Common myeloid progenitor, CD34-positive (primary cell): ENCODE measurements at regions not wholly inside any gene's neighbourhood (a gene's known extent, or its start where the extent isn't known, plus 50 kb on each side); places are given as distances from the start of the nearest gene placed in this dataset.

Experiments used
- CTCF ChIA-PET: fragments of 350-600 bp; sonication (Branson Sonifier 250); formaldehyde crosslinking; loops from one replicate; lab custom pipeline; 2021; ENCODE audit warnings: antibody characterized with exemption; lab: Charles Lee
- POLR2A ChIA-PET: fragments of 350-600 bp; sonication (Branson Sonifier 250); formaldehyde crosslinking; loops from one replicate; lab custom pipeline; 2021; ENCODE audit warnings: antibody characterized with exemption; lab: Charles Lee
- DNase-seq, 3 donors: peaks; one replicate each; pipeline versions ENCODE4 v3.0.0 to v3.0.0-alpha.2; 2013
- H3K27ac ChIP-seq, 2 experiments: 1 replicate in 1 of 2; 2 replicates in 1 of 2; pipeline ENCODE4 v1.7.0; 2013; ENCODE audit warnings: inconsistent platforms in 2 of 2, low read length in 2 of 2, mild to moderate bottlenecking in 2 of 2, low read depth in 1 of 2, moderate library complexity in 1 of 2; ENCODE audit not compliant: severe bottlenecking in 2 of 2, insufficient read depth in 1 of 2, poor library complexity in 1 of 2
- H3K27me3 ChIP-seq, 5 experiments: replicated peaks in 2 of 5; 1 replicate in 3 of 5; 2 replicates in 2 of 5; pipeline versions ENCODE4 v1.6.1 to v1.7.0; 2013; ENCODE audit warnings: low read length in 4 of 5, mild to moderate bottlenecking in 2 of 5, moderate library complexity in 2 of 5, inconsistent platforms in 1 of 5; ENCODE audit not compliant: insufficient read depth in 5 of 5, control insufficient read depth in 4 of 5
- H3K36me3 ChIP-seq, 4 experiments: 1 replicate in 2 of 4; 2 replicates in 2 of 4; pipeline versions ENCODE4 v1.6.1 to v1.7.0; 2013; ENCODE audit warnings: low read length in 3 of 4, control low read depth in 1 of 4, mild to moderate bottlenecking in 1 of 4; ENCODE audit not compliant: control insufficient read depth in 4 of 4, insufficient read depth in 4 of 4
- H3K4me1 ChIP-seq, 4 experiments: 1 replicate in 3 of 4; 2 replicates in 1 of 4; pipeline versions ENCODE4 v1.6.1 to v1.7.1; 2013; ENCODE audit warnings: low read length in 3 of 4, mild to moderate bottlenecking in 3 of 4, control low read depth in 1 of 4, inconsistent platforms in 1 of 4, moderate library complexity in 1 of 4; ENCODE audit not compliant: control insufficient read depth in 4 of 4, insufficient read depth in 4 of 4; ENCODE audit errors: control extremely low read depth in 1 of 4
- H3K4me3 ChIP-seq, 7 experiments: 1 replicate in 4 of 7; 2 replicates in 3 of 7; pipeline versions ENCODE4 v1.5.1 to v1.7.0; 2013; ENCODE audit warnings: mild to moderate bottlenecking in 7 of 7, low read length in 6 of 7, moderate library complexity in 6 of 7, inconsistent platforms in 2 of 7, low read depth in 2 of 7, control low read depth in 1 of 7; ENCODE audit not compliant: insufficient read depth in 4 of 7, control insufficient read depth in 1 of 7; ENCODE audit errors: extremely low read depth in 1 of 7
- H3K9me3 ChIP-seq, 5 experiments: 1 replicate in 4 of 5; 2 replicates in 1 of 5; pipeline versions ENCODE4 v1.6.1 to v1.7.1; 2013; ENCODE audit warnings: low read length in 4 of 5, mild to moderate bottlenecking in 2 of 5, inconsistent platforms in 1 of 5, low read depth in 1 of 5, moderate library complexity in 1 of 5; ENCODE audit not compliant: control insufficient read depth in 4 of 5, insufficient read depth in 2 of 5; ENCODE audit errors: control extremely low read depth in 1 of 5
- WGBS: methylation state at CpG from one replicate; pipeline ENCODE4 v1.1.5; 2013; ENCODE audit not compliant: insufficient coverage; 5-methylcytosine and 5-hydroxymethylcytosine counted together

DNA sequence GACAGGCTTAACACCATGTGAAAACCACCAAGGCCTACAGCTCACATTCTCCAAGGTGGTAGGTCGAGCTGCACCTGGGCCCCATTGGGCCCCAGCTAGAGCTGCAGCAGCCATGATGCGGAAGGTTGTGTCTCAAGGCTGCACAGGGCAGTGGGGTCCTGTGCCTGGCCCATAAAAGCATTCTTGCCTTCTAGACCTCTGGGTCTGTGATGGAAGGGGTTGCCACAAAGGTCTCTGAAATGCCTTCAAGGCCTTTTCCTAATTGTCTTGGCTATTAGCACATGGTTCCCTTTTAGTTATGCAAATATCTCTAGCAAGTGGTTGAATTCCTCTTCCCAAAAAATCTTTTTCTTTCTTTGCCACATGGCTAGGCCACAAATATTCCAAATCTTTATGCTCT lies 52.5 kb upstream of the C11orf58 start:
- no peak overlapping the region for H3K27ac ChIP-seq
- no peaks in the 10 kb centered on the region for H3K9me3 ChIP-seq
- no peaks in the 10 kb centered on the region for H3K36me3 ChIP-seq
- H3K4me3 ChIP-seq: no peak overlapping the region
- POLR2A ChIA-PET: no interaction called here
- CTCF ChIA-PET: interaction anchor here (0.6 kb wide), 1 partner anchor 46 kb away, joined by 3 read pairs; no protein-coding TSS in a partner anchor
- H3K27me3 ChIP-seq: peaks cover 0 to 3% (median 0%) of the 10 kb centered on the region in 5 experiments
- 93% methylated on average over 2 of the region's 2 CpGs for WGBS
- DNase-seq: no peak
- H3K4me1 ChIP-seq: no peaks in the 10 kb centered on the region

DNA sequence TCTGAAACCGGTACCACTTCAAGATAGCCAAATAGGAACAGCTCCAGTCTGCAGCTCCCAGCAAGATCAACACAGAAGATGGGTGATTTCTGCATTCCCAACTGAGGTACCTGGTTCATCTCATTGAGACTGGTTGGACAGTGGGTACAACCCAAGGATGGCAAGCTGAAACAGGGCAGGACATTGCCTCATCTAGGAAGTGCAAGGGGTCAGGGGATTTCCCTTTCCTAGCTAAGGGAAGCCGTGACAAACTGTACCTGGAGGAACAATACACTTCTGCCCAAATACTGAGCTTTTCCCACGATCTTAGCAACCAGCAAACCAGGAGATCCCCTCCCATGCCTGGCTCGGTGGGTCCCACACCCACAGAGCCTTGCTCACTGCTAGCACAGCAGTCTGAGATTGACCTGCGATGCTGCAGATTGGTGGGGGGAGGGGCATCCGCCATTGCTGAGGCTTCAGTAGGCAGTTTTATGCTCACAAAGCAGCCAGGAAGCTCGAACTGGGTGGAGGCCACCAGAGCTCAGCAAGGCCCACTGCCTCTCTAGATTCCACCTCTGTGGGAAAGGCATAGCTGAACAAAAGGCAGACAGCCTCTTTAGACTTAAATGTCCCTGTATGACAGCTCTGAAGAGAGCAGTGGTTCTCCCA lies 59.9 kb upstream of the C11orf58 start:
- Histone ChIP-seq H3K4me3 (no peak overlapping the region), H3K27me3 (peaks cover 0 to 2% (median 0%) of the 10 kb centered on the region in 5 experiments), H3K27ac (no peak overlapping the region), H3K36me3 (no peaks in the 10 kb centered on the region), H3K9me3 (peaks cover 0 to 6% (median 0%) of the 10 kb centered on the region in 5 experiments), H3K4me1 (no peaks in the 10 kb centered on the region)
- ChIA-PET POLR2A (no interaction called here), CTCF (interaction anchor here (1.2 kb wide), 1 partner anchor 8 kb away, joined by 5 read pairs; no protein-coding TSS in a partner anchor)
- DNase-seq: no peak
- 68% methylated on average over 5 of the region's 7 CpGs for WGBS

DNA sequence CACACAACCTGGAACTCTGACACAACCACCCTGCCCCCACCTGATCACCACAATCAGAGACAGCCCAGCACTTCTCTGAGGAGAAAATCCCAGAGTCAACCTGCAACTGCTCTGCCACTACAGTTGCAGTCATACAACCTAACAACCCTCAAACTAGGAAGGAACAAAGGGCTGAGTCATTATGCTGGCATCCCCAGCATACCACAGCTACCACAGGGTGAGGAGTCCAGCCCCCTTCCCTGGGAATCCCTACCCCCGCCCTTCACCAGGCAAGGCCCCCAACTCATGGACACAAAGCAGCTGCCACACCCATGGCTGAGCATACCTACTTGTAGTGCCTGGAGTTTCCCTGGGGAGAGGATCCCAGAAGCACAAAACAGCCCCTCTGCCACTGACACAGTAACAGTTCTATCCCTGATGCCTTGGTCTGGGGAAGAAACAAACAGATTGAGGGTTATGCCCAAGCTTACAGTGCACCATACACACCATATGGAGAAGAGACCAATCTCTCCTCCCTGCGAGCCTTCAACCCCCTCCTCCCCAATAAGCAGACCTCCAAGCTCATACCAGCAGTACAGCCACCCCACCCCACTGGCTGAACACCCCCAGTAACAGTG lies 68.5 kb upstream of the C11orf58 start:
- no peaks in the 10 kb centered on the region for H3K36me3 ChIP-seq
- POLR2A ChIA-PET: no interaction called here
- H3K27me3 ChIP-seq: no peaks in the 10 kb centered on the region
- H3K9me3 ChIP-seq: peaks cover 0 to 8% (median 0%) of the 10 kb centered on the region in 5 experiments
- H3K4me1 ChIP-seq: peaks cover 0 to 7% (median 0%) of the 10 kb centered on the region in 4 experiments
- H3K4me3 ChIP-seq: no peak overlapping the region
- DNase-seq: peak in 2 of 3 donors; percentile 1 to 4
- H3K27ac ChIP-seq: no peak overlapping the region
- CTCF ChIA-PET: no interaction called here
- 95% methylated on average over 2 of the region's 2 CpGs for WGBS

DNA sequence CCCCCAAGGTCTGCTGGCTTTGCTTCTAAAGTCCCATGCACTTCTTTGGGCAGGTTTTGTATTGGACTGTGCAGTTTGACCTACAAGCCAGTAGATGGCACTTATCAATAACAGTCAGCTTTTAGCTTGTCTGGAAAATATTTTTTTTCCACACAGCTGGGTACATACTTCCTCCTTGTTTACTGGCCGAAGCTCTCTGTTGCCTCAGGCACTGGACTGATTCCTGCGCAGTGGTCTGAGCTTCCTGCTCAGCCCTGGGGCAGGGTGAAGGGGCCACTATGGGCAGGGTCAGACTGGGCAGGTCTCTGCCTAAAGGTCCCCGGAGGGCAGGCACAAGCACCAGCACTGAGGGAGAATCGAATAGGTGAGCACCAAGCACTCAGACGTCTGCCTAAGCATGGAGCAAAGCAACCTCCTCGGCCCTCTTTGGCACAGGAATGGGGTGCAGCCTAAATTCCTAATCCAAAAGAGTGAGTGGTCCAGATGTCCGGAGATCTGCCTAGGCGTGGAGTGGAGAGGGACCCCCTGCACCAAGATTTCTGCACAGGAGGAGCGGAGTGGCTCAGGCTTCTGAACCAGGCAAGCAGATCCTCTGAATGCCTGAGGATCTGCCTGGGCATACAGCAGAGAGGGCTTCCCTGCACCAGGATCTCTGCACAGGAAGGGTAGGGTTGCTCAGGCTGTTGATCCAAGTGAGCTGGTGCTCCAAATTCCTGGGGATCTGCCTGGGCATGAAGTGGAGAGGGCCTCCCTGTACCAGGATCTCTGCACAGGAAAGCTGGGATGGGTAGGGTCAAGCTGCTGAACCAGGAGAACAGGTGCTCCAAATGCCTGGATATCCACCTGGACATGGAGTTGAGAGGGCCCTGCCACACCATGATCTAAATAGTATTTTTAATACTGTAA lies 105.9 kb upstream of the C11orf58 start:
- CTCF ChIA-PET: interaction anchor here (2.3 kb wide), 1 partner anchor 19 kb away, joined by 7 read pairs; no protein-coding TSS in a partner anchor
- Histone ChIP-seq H3K4me3 (no peak overlapping the region), H3K4me1 (no peaks in the 10 kb centered on the region), H3K27me3 (peaks cover 0 to 1% (median 0%) of the 10 kb centered on the region in 5 experiments), H3K36me3 (no peaks in the 10 kb centered on the region), H3K9me3 (peaks cover 3 to 15% (median 4%) of the 10 kb centered on the region in 5 experiments), H3K27ac (no peak overlapping the region)
- peak in 1 of 3 donors; percentile 20 for DNase-seq
- POLR2A ChIA-PET: no interaction called here
- 87% methylated on average over 9 of the region's 9 CpGs for WGBS

DNA sequence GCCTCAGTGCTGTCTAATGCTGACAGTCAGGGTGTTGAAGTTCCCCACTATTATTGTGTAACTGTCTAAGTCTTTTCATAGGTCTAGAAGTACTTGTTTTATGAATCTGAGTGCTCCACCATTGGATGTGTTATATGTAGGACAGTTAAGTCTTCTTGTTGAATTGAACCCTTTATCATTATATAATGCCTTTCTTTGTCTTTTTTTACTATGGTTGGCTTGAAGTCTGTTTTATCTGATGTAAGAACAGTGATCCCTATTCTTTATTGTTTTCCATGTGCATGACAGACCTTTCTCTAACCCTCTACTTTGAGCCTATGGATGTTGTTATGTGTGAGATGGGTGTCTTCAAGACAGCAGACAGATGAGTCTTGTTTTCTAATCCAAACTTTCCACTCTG lies 107.8 kb upstream of the C11orf58 start:
- H3K4me1 ChIP-seq: no peaks in the 10 kb centered on the region
- ChIA-PET CTCF (no interaction called here), POLR2A (no interaction called here)
- no peak for DNase-seq
- H3K4me3 ChIP-seq: no peak overlapping the region
- no peak overlapping the region for H3K27ac ChIP-seq
- H3K27me3 ChIP-seq: peaks cover 0 to 5% (median 0%) of the 10 kb centered on the region in 5 experiments
- peaks cover 0 to 7% (median 3%) of the 10 kb centered on the region in 5 experiments for H3K9me3 ChIP-seq
- H3K36me3 ChIP-seq: no peaks in the 10 kb centered on the region

DNA sequence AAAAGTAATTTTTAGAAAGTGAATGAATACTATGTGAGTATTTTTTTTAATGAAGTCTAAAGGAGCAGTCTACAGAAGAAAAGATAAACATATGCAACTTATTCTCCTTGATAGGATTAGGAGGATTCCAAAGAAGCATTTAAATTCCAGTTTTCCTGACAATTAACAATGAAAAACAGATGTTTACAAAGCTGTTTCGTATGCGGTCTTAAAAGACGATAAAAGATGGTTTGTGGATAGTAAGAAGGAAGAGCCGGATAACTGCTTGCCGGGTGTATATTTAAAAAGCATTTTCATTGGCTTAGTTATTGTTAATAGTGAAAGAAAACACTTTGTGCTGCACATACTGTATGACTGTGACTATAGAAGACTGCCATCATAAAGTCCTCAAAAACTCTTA lies 120.0 kb upstream of the C11orf58 start:
- Histone ChIP-seq H3K4me3 (no peak overlapping the region), H3K9me3 (no peaks in the 10 kb centered on the region), H3K36me3 (no peaks in the 10 kb centered on the region), H3K4me1 (peaks cover 0 to 9% (median 8%) of the 10 kb centered on the region in 4 experiments), H3K27ac (no peak overlapping the region), H3K27me3 (peaks cover 7 to 56% (median 22%) of the 10 kb centered on the region in 5 experiments)
- DNase-seq: no peak
- ChIA-PET POLR2A (no interaction called here), CTCF (interaction anchor here (1.0 kb wide), 1 partner anchor 9 kb away, joined by 6 read pairs; no protein-coding TSS in a partner anchor)
- WGBS: no CpG with 5 or more reads among the region's 5 CpGs
